ENCODE measurements at regions not wholly inside any gene's neighbourhood (a gene's known extent, or its start where the extent isn't known, plus 50 kb on each side); places are given as distances from the start of the nearest gene placed in this dataset.

DNA sequence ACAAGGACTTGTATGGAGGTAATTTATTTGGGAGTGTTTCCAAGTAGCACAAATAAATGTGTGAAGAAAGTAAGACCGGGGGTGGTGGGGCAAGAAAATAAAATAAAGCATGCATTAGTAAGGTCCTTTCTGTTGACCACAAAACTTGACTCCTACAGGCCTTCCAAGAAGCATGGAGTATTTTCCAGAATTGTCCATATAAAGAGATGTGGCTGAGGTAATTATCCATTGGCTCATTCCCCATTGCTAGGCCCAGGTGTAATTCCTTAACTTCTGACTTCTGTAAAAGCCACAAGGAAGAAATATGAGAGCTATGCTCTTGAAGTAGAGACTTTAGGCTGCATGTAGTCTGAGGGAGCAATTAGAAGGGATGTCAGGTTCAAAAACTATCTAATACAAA, 430.5 kb upstream of the PABPC4L start:
- no peak for TF ChIP-seq EP300 (IDR thresholded peaks at IDR 0.05)
- TF ChIP-seq, protein P1, sequence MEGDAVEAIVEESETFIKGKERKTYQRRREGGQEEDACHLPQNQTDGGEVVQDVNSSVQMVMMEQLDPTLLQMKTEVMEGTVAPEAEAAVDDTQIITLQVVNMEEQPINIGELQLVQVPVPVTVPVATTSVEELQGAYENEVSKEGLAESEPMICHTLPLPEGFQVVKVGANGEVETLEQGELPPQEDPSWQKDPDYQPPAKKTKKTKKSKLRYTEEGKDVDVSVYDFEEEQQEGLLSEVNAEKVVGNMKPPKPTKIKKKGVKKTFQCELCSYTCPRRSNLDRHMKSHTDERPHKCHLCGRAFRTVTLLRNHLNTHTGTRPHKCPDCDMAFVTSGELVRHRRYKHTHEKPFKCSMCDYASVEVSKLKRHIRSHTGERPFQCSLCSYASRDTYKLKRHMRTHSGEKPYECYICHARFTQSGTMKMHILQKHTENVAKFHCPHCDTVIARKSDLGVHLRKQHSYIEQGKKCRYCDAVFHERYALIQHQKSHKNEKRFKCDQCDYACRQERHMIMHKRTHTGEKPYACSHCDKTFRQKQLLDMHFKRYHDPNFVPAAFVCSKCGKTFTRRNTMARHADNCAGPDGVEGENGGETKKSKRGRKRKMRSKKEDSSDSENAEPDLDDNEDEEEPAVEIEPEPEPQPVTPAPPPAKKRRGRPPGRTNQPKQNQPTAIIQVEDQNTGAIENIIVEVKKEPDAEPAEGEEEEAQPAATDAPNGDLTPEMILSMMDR (IDR thresholded peaks at IDR 0.05): no peak
- no peak for TF ChIP-seq POLR2AphosphoS5 (IDR thresholded peaks at IDR 0.05)
